NCI-H510A treated with DMSO at 0.1 percent for 48 hours (cell line): ENCODE measurements at regions not wholly inside any gene's neighbourhood (a gene's known extent, or its start where the extent isn't known, plus 50 kb on each side); places are given as distances from the start of the nearest gene placed in this dataset.
A peak's percentile ranks its signal among the peaks of the same experiment; 100 is the strongest.
"Not testable (repeated sequence)": the region's sequence is repeated elsewhere in the genome, so short reads cannot be mapped to it uniquely, and the experiment has no call there.

ENCODE experiments used
- DNase-seq: peaks from one replicate; lab custom pipeline; 2025; lab: John Stamatoyannopoulos, UW

- not testable (repeated sequence) for DNase-seq
Measured at GRCh38 chr15:87533637-87534036, 722.9 kb downstream of the NTRK3 start.

DNA sequence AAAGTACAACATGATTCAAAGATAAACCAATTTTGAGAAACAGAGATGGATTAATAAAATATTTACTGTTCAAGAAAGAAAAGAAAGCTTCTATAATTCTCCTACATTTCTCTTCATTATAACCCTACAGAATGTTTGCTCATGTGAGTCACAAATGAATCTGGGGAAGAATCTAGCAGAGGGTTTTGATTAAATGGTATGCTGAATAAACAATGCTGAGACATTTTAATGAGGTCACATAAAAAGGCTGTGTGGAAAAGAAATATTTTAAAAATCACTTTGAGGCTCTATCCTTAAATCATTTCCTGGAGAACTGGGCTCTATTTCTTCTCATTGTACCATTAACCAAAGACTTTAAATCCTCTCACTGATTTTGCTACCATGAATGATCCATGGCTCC lies 727.7 kb downstream of the NTRK3 start:
- no peak for DNase-seq

- no peak for DNase-seq
Measured at GRCh38 chr15:87527875-87528274, 728.7 kb downstream of the NTRK3 start.

- no peak for DNase-seq
Measured at GRCh38 chr15:87527416-87527815, 729.1 kb downstream of the NTRK3 start.

- no peak for DNase-seq
Measured at GRCh38 chr15:87523516-87523915, 733.0 kb downstream of the NTRK3 start.

DNA sequence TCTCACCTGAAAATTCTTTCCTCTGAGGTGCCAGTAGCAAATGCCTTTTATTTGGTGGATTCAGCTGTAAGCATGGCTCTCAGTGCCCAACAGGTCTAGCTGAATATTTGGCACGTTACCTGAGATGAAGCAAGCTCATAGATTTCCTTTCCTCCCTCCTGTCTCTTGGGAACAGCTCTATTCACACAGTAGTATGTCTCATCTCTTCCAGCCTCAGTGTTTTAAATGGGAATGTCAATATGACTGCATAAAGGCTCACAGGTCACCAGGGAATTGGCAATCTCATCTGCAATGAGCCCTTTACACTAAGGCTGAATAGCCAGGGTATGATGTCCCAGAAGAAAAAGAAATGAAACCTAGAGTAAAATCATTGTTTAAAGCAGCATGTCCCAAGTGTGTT lies 733.5 kb downstream of the NTRK3 start:
- DNase-seq: no peak

DNA sequence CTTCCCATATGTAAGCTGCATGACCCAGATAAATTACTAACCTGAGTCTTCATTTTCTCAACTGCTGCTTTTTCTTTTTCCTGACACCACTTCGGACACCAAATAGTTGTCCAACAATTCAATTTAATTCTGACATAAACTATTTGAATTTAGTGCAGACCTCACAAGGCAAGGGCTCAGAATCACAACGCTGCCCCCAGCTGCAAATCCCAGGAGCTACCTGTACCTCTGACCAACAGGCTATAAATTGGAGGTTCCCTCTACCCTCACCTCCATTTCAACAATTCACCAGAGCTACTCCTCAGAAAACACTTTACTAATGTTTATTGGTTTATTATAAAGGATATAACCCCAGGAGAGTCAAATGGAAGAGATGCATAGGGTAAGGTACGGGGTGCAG lies 737.6 kb downstream of the NTRK3 start:
- no peak for DNase-seq

- no peak for DNase-seq
Measured at GRCh38 chr15:87508086-87508485, 748.5 kb downstream of the NTRK3 start.

GRCh38 chr15:87502173-87502572 lies 754.4 kb downstream of the NTRK3 start:
- DNase-seq: no peak

DNA sequence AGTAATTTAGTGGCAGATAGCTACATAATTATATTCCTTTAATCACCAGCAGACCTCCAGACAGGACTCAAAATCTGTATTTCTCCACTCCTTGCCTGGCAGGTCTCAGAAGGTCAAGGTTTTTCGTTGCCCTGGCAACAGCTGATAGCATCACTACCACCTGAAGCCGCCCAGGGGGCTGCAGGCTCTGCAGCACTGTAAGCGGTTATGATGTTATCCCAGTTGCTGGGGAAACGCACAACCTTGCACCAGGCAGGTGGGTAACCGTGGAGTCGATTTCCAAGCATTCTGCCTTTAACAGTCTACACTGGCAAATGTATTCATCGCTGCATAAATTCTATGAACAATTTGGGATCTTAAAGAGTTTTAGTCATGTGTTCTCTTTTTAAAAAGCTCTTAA lies 756.3 kb downstream of the NTRK3 start:
- no peak for DNase-seq

GRCh38 chr15:87498560-87498959 lies 758.0 kb downstream of the NTRK3 start:
- DNase-seq: no peak

- DNase-seq: no peak
Measured at GRCh38 chr15:87496795-87497194, 759.7 kb downstream of the NTRK3 start.

- DNase-seq: no peak
Measured at GRCh38 chr15:87496109-87496508, 760.4 kb downstream of the NTRK3 start.

DNA sequence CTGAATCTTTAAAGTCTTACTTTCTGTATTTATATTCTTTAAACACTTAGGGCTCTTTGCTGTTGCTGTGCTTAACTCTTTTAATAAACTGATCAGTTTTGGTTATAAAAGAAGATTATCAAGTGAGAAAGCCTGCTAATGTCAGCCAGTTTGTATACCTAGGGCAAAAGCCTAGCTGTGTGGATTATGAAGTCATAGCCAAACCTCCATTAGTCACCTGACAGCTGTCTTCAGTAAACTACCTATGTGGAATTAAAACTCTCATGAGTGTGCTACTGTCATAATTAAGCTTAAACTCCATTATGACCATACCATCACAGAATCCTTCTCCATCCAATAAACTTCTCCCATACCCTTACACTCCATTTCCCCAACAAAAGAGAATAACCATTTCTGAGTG lies 762.7 kb downstream of the NTRK3 start:
- no peak for DNase-seq

GRCh38 chr15:87492321-87492720 lies 764.2 kb downstream of the NTRK3 start:
- DNase-seq: no peak

DNA sequence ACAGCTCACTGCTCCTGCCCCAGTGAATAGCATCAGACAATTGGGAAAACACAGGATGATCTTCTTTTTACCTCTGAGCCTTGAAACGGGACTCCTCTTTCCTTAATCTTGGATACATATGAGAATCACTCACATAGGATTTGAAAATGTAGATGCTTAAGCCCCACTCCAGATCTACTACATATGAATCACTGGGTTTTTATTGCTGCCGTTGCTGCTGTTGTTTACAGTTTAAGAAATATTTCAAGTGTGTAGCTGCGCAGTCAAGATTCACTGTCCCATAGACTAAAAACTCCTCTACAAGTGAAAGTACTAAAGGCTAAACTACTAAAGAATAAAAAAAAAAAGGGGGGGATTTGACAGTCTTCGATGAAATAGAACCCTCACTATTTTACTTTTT lies 765.9 kb downstream of the NTRK3 start:
- no peak for DNase-seq

- no peak for DNase-seq
Measured at GRCh38 chr15:87489902-87490665, 766.5 kb downstream of the NTRK3 start.

DNA sequence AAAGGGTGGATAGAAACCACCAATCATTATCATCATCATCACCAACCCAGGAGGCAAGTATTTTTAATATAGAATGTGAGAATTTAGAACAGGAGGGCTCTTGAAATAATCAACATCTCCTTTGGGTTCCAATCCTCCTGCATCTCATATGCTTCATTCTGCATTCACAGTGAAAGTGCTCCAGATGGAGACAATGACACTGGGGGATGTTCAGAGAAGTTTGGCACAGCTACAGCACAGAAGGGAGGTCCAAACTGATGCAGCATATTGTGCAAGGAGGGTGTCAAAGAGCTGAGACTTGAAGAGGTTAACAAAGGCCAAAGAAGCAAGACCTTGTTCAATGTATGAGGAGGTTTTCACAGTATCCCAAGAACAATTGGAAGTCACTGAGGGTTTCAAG lies 767.1 kb downstream of the NTRK3 start:
- DNase-seq: no peak

DNA sequence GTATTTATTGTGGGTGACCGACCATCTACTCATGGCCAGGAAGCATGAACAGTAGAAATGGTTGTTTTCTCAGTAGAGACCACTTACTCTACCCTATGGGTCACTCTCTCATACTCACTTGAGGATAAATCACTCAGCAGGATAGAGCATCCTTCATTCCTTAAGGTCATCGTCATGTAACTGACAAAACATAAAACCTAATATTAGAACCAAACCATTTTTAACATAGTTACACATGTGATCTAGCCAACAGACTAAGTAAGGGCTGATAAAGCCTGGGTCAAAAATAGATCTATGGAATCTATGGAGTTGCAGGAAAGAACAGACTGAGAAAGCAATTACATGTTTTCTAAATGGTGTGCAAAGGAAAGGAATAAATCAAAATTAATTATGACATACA lies 769.1 kb downstream of the NTRK3 start:
- DNase-seq: no peak

- no peak for DNase-seq
Measured at GRCh38 chr15:87483468-87483867, 773.1 kb downstream of the NTRK3 start.

DNA sequence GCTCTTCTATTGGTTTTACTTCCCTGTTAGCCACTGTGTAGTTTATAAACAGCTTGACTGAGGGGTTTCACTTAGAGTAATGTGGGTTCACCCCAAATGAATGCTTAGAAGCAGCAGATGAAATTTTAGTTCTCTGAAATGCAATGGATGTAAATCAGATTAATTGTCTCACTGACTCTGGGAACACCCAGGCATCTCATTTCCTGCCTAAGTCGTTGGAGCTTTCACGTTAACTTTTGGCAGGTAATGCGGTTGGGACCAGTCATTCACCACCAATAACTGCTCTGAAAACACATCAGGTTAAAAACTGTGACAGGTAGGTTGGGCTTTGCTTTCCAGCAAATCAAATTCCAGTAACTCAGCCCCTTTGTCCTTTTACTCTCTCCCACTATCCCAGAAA lies 775.4 kb downstream of the NTRK3 start:
- no peak for DNase-seq

DNA sequence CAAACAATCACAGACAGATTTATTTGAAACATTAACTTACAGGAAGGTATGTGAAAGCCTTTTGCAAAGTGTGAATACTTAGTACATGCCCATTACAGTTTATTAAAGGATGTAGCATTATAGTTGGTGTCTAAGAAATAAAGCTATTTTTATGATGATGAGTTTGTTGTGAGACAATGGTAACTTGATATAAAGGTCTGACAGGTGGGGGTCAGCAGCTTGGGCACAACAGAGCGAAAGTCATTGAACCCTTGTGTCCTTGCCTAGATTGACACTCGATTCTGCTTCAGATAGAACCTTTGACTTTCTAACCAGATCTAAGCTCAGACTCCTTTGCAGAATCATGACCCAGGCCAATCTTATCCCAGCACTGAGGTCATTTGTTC lies 777.9 kb downstream of the NTRK3 start:
- DNase-seq: no peak

- peak; percentile 76 for DNase-seq
Measured at GRCh38 chr15:87477737-87478686, 778.5 kb downstream of the NTRK3 start.
